ENCODE measurements at regions not wholly inside any gene's neighbourhood (a gene's known extent, or its start where the extent isn't known, plus 50 kb on each side); places are given as distances from the start of the nearest gene placed in this dataset.

DNA sequence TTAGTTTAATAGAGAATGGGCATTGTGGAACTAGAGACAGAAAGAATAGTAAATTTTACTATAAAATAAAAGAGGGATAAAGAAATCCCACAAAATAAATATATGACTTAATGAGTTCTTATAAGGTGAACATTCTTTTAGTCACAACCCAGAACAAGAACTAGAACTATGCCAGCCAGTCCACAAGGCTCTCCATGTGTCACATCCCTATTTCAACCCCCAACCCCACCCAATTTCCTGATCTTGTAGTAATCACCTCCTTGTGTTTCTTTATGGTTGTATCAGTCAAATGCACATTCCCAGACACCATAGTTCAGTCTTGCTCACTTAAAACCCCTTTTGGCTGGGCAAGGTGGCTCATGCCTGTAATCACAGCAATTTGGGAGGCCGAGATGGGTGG is 662.3 kb upstream of the CAMK1G start:
- Histone ChIP-seq H3K27ac (ENCODE audit: low read depth) (no peak overlapping the region), H4K20me1 (replicated peaks; ENCODE audit: insufficient read depth) (no peaks in the 10 kb centered on the region), H3K4me1 (ENCODE audit: insufficient read depth) (no peaks in the 10 kb centered on the region), H2AFZ (no peak overlapping the region), H3K4me2 (no peak overlapping the region), H3K4me3 (no peak overlapping the region), H3K9me2 (ENCODE audit: insufficient read depth) (peaks cover 3% of the 10 kb centered on the region; the same call in 1 of the 2 replicates), H3F3A (replicated peaks; ENCODE audit: low read depth) (no peaks in the 10 kb centered on the region), H3K36me3 (ENCODE audit: insufficient read depth) (no peaks in the 10 kb centered on the region), H3K27me3 (ENCODE audit: insufficient read depth) (no peaks in the 10 kb centered on the region), H3K79me2 (replicated peaks; ENCODE audit: insufficient read depth) (no peaks in the 10 kb centered on the region)
- DNase-seq (ENCODE audit: low spot score) (no peak), ATAC-seq (no peak)
- Mint-ChIP-seq H3K36me3 (ENCODE audit: low read depth) (no peaks in the 10 kb centered on the region; the same call in 2 of the 3 replicates), H3K27ac (no peak overlapping the region), H3K27me3 (ENCODE audit: insufficient read depth, low read depth, poor library complexity) (peaks cover 5% of the 10 kb centered on the region), H3K9me3 (no peaks in the 10 kb centered on the region; the same call in 2 of the 3 replicates), H3K4me3 (no peak overlapping the region), H3K4me1 (peaks cover 6% of the 10 kb centered on the region; the same call in 2 of the 3 replicates)
- no peak for TF ChIP-seq ZNF114 (CRISPR knock-in tag; IDR thresholded peaks at IDR 0.05)
- no peak for TF ChIP-seq STAT1 (IDR thresholded peaks at IDR 0.05; ENCODE audit: unreplicated experiment)
- no peak for TF ChIP-seq CREB1 (CRISPR knock-in tag; IDR thresholded peaks at IDR 0.05; ENCODE audit: low read depth)
- no peak for TF ChIP-seq ZNF331 (CRISPR knock-in tag; IDR thresholded peaks at IDR 0.05; ENCODE audit: low read depth)
- TF ChIP-seq EZH2phosphoT487 (IDR thresholded peaks at IDR 0.05; ENCODE audit: unreplicated experiment), result no peak
- no peak for TF ChIP-seq JUNB (IDR thresholded peaks at IDR 0.05; ENCODE audit: unreplicated experiment)
- TF ChIP-seq EZH2 (IDR thresholded peaks at IDR 0.05; ENCODE audit: low read depth, unreplicated experiment), result no peak
- TF ChIP-seq, protein P1, sequence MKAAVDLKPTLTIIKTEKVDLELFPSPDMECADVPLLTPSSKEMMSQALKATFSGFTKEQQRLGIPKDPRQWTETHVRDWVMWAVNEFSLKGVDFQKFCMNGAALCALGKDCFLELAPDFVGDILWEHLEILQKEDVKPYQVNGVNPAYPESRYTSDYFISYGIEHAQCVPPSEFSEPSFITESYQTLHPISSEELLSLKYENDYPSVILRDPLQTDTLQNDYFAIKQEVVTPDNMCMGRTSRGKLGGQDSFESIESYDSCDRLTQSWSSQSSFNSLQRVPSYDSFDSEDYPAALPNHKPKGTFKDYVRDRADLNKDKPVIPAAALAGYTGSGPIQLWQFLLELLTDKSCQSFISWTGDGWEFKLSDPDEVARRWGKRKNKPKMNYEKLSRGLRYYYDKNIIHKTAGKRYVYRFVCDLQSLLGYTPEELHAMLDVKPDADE (IDR thresholded peaks at IDR 0.05), result no peak
- TF ChIP-seq, protein P2, sequence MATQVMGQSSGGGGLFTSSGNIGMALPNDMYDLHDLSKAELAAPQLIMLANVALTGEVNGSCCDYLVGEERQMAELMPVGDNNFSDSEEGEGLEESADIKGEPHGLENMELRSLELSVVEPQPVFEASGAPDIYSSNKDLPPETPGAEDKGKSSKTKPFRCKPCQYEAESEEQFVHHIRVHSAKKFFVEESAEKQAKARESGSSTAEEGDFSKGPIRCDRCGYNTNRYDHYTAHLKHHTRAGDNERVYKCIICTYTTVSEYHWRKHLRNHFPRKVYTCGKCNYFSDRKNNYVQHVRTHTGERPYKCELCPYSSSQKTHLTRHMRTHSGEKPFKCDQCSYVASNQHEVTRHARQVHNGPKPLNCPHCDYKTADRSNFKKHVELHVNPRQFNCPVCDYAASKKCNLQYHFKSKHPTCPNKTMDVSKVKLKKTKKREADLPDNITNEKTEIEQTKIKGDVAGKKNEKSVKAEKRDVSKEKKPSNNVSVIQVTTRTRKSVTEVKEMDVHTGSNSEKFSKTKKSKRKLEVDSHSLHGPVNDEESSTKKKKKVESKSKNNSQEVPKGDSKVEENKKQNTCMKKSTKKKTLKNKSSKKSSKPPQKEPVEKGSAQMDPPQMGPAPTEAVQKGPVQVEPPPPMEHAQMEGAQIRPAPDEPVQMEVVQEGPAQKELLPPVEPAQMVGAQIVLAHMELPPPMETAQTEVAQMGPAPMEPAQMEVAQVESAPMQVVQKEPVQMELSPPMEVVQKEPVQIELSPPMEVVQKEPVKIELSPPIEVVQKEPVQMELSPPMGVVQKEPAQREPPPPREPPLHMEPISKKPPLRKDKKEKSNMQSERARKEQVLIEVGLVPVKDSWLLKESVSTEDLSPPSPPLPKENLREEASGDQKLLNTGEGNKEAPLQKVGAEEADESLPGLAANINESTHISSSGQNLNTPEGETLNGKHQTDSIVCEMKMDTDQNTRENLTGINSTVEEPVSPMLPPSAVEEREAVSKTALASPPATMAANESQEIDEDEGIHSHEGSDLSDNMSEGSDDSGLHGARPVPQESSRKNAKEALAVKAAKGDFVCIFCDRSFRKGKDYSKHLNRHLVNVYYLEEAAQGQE (IDR thresholded peaks at IDR 0.05; ENCODE audit: unreplicated experiment), result no peak
- TF ChIP-seq NANOG (IDR thresholded peaks at IDR 0.05; ENCODE audit: borderline replicate concordance), result no peak
- TF ChIP-seq, protein P3, sequence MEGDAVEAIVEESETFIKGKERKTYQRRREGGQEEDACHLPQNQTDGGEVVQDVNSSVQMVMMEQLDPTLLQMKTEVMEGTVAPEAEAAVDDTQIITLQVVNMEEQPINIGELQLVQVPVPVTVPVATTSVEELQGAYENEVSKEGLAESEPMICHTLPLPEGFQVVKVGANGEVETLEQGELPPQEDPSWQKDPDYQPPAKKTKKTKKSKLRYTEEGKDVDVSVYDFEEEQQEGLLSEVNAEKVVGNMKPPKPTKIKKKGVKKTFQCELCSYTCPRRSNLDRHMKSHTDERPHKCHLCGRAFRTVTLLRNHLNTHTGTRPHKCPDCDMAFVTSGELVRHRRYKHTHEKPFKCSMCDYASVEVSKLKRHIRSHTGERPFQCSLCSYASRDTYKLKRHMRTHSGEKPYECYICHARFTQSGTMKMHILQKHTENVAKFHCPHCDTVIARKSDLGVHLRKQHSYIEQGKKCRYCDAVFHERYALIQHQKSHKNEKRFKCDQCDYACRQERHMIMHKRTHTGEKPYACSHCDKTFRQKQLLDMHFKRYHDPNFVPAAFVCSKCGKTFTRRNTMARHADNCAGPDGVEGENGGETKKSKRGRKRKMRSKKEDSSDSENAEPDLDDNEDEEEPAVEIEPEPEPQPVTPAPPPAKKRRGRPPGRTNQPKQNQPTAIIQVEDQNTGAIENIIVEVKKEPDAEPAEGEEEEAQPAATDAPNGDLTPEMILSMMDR (conservative IDR thresholded peaks at IDR 0.05; ENCODE audit: low read depth in 2 of 2), result no peak
- TF ChIP-seq, protein P4, sequence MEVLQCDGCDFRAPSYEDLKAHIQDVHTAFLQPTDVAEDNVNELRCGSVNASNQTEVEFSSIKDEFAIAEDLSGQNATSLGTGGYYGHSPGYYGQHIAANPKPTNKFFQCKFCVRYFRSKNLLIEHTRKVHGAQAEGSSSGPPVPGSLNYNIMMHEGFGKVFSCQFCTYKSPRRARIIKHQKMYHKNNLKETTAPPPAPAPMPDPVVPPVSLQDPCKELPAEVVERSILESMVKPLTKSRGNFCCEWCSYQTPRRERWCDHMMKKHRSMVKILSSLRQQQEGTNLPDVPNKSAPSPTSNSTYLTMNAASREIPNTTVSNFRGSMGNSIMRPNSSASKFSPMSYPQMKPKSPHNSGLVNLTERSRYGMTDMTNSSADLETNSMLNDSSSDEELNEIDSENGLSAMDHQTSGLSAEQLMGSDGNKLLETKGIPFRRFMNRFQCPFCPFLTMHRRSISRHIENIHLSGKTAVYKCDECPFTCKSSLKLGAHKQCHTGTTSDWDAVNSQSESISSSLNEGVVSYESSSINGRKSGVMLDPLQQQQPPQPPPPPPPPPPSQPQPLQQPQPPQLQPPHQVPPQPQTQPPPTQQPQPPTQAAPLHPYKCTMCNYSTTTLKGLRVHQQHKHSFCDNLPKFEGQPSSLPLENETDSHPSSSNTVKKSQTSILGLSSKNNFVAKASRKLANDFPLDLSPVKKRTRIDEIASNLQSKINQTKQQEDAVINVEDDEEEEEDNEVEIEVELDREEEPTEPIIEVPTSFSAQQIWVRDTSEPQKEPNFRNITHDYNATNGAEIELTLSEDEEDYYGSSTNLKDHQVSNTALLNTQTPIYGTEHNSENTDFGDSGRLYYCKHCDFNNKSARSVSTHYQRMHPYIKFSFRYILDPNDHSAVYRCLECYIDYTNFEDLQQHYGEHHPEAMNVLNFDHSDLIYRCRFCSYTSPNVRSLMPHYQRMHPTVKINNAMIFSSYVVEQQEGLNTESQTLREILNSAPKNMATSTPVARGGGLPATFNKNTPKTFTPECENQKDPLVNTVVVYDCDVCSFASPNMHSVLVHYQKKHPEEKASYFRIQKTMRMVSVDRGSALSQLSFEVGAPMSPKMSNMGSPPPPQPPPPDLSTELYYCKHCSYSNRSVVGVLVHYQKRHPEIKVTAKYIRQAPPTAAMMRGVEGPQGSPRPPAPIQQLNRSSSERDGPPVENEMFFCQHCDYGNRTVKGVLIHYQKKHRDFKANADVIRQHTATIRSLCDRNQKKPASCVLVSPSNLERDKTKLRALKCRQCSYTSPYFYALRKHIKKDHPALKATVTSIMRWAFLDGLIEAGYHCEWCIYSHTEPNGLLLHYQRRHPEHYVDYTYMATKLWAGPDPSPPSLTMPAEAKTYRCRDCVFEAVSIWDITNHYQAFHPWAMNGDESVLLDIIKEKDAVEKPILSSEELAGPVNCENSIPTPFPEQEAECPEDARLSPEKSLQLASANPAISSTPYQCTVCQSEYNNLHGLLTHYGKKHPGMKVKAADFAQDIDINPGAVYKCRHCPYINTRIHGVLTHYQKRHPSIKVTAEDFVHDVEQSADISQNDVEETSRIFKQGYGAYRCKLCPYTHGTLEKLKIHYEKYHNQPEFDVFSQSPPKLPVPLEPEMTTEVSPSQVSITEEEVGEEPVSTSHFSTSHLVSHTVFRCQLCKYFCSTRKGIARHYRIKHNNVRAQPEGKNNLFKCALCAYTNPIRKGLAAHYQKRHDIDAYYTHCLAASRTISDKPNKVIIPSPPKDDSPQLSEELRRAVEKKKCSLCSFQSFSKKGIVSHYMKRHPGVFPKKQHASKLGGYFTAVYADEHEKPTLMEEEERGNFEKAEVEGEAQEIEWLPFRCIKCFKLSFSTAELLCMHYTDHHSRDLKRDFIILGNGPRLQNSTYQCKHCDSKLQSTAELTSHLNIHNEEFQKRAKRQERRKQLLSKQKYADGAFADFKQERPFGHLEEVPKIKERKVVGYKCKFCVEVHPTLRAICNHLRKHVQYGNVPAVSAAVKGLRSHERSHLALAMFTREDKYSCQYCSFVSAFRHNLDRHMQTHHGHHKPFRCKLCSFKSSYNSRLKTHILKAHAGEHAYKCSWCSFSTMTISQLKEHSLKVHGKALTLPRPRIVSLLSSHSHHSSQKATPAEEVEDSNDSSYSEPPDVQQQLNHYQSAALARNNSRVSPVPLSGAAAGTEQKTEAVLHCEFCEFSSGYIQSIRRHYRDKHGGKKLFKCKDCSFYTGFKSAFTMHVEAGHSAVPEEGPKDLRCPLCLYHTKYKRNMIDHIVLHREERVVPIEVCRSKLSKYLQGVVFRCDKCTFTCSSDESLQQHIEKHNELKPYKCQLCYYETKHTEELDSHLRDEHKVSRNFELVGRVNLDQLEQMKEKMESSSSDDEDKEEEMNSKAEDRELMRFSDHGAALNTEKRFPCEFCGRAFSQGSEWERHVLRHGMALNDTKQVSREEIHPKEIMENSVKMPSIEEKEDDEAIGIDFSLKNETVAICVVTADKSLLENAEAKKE (CRISPR knock-in tag; IDR thresholded peaks at IDR 0.05), result no peak
- TF ChIP-seq POLR2AphosphoS5 (IDR thresholded peaks at IDR 0.05; ENCODE audit: low read depth), result no peak

All from GM23338 (cell line).